NCI-H345 treated with DMSO at 0.1 percent for 48 hours (cell line): ENCODE measurements at regions not wholly inside any gene's neighbourhood (a gene's known extent, or its start where the extent isn't known, plus 50 kb on each side); places are given as distances from the start of the nearest gene placed in this dataset.

Source experiments
- DNase-seq: peaks from one replicate; lab custom pipeline; 2025; ENCODE audit not compliant: unreplicated experiment; lab: John Stamatoyannopoulos, UW

DNA sequence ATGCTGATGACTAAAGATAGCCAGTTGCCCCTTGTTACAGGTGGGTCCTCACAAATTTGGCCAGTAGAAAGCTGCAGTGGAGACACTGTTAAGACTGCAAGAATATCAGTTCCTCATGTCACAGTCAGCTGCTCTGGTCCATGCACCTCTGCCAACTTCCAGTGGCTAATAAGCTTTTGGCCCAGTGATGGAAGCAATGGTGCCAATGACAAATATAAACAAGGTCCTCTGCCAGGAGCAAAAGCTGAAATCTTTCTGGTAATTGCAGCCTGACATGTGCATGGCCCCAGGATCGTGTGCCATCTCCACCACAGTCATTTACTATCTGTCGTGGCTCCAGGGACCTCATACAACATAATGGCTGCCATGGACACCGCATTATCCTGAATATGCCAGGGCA, 85.4 kb upstream of the TMEM260 start:
- DNase-seq: no peak

DNA sequence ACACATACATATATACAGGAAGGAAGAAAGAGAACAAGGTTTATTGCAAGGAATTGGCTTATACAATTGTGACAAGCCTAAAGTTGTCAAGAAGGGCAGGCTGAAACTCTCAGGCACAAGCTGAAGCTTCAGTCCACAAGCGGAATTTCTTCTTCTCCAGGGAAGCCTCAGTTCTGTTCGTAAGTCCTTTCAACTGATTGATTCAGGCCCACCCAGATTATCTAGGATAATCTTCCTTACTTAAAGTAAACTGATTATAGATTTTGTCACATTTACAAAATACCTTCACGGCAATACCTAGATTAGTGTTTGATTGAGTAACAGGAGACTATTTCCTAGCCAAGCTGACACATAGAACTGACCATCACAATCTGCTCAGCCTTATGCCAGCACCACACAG, 81.5 kb upstream of the TMEM260 start:
- DNase-seq: no peak

DNA sequence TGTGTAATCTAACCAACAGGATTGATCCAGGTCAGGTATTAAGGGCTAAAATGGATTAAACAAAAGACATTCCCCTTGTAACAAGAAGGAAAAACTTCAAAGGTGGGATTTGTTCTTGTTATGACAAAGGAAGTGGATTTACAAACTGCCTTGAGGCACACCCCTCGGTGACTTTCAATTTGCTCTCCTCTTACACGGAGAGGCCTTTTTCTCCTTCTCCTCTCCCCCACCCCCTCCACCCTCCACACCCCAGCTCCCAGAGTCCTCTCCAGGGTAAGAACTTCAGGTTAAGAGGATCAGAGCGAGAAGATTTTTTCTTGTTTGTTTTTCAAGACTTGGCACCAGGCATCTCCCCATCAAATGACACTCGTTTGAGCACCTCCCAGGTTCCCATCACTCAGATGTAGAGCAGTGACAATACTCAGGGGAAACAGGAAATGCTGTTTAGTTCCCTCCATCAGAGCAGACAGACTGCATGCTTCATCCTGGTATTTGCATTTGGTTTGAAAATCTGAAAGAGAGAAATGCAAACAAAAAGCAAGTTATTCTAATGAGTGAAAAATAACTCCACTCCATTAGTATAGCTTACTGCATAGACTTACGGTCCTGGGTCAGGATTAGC, 77.6 kb upstream of the TMEM260 start:
- DNase-seq: no peak

DNA sequence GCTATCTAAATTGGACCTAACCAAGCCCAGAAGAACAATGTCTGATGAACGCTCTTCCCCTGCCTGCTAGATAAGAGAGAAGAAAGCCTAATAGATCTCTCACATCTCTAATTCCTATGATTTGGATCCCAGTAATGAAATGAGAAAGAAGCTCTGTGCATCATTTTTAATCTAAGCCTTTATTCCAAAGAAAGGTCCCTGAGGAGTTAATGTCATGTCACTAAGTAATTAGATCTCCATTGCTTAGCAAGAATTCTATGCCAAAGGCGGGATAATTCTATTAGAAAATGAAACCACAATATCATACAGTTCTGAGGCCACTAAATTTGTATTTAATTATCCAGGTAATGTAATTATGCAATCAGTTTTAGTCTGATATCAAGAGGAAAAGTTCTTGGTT, 74.2 kb upstream of the TMEM260 start:
- DNase-seq: no peak

DNA sequence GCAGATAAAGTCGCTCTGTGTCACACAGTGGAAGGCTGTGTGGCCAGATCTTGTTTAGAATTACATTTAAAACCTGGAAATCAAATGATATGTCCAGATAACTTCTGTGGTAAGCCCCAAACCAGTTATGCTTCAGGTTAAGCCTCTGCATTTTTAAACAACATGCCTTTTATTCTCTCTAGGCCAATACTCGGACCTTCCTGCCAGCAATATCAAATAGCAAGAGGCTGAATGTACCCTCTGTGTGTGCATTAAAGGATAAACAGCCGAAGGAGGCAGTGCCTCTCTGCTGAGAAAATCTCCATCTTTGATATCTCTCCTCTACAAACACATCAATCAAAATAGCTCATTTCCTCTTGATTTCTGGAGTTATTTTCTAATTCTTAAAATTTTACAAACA, 67.1 kb upstream of the TMEM260 start:
- no peak for DNase-seq

DNA sequence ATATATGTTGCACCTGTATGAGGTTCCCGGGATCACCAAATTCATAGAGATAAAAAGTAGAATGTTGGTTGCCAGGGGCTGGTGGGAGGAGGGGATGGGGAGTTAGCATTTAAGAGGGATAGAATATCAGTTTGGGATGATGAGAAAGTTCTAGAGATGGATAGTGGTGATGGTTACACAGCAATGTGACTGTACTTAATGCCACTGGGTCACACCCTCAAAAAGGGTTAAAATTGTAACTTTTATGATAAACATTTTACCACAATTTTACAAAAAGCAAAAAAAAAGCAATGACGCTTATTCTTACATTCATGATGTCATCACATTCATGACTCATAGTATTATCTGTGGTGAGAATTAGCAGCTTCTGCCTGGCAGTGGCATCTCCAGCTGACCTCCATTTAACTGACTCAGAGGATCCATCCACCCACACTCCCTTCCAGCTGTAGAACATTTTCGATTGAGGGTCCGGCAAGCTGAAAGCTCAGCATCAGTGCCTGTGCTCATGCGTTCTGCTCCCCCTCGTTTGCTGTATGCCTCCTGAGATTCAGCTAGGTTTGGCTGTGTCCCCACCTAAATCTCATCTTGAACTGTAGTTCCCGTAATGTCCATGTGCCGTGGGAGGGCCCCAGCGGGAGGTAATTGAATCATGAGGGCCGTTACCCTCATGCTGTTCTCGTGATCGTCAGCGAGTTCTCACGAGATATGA, 64.8 kb upstream of the TMEM260 start:
- no peak for DNase-seq

DNA sequence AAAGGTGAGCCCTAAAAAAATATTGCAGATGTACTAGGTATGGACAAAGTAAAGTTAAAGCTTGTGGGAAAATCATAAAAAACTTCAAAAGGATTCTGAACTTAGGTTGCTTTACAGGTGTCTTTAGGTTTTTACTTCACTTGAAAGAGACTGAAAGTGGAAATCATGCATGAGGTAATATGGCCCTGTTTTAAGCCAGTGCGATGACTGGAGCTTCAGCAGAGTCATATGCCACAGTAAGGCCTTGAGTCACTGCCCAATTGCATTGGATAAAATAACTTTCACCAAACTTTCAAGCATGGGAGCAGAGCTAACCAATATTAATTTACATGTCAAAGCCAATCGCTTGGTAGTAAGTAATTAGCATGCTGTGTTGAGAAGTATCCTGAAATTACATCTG, 63.9 kb upstream of the TMEM260 start:
- no peak for DNase-seq

DNA sequence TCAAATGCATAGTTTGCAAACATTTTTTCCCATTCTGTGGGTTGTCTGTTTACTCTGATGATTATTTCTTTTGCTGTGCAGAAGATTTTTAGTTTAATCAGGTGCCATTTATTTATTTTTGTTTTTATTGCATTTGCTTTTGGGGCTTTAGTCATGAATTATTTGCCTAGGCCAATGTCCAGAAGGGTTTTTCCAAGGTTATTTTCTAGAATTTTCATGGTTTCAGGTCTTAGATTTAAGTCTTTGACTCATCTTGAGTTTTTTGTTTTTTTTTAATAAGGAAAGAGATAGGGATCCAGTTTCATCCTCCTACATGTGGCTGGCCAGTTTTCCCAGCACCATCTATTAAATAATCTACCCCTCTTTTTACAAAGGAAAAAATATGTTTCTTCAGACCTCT, 57.2 kb upstream of the TMEM260 start:
- DNase-seq: no peak

DNA sequence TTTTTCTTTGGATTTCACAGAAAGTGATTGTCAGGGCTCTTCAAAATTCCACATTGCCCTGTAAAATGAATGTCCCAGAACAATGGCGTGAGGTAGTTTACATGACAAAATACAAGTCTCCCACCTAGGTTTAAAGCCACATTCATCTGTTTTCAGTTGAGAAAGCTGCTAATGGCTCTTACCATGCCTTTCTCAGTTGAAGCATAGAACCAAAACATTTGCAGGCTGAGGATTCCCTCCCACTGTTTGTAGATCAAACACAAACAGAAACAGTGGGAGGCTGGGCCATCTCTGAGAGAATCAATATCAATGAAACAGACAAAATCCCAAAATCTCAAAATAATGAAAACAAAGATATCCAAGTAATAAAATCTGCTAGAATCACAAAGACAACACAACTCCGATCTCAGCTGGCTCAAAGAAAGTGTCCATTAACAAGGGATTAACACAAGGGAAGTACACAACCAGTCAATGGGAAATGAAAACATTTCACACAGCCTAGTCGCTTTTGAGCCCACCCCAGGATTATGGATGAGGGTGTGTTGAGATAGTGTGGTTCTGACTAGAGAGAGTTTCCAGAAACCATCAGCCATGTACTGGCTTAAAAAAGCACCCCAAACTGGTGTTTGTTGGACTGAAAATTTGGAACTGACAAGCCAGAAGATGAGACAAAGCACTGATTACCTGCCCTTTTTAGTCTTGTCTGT, 54.5 kb upstream of the TMEM260 start:
- peak; percentile 18 for DNase-seq

DNA sequence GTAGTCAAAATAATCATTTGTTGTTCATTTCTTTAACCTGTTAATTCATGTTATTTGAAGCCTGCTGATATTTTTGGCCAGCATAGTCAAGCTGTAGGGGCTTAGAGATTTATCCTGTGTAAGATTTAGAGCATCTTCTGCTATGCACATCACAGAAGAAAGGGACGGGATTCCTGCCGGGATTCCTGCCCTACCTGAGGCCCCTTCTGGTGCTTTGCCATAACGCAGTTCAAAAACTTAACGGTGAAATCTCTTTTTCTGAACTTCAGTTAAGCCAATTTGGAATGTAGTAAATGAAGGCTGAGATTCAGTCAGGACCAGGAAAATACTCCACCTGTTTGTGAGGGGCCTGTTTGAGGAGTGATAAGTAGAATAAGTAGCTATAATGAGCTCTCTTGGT, 50.7 kb upstream of the TMEM260 start:
- DNase-seq: no peak
